ENCODE measurements at regions not wholly inside any gene's neighbourhood (a gene's known extent, or its start where the extent isn't known, plus 50 kb on each side); places are given as distances from the start of the nearest gene placed in this dataset.
A peak's percentile ranks its signal among the peaks of the same experiment; 100 is the strongest.
"Not testable (repeated sequence)": the region's sequence is repeated elsewhere in the genome, so short reads cannot be mapped to it uniquely, and the experiment has no call there.

DNA sequence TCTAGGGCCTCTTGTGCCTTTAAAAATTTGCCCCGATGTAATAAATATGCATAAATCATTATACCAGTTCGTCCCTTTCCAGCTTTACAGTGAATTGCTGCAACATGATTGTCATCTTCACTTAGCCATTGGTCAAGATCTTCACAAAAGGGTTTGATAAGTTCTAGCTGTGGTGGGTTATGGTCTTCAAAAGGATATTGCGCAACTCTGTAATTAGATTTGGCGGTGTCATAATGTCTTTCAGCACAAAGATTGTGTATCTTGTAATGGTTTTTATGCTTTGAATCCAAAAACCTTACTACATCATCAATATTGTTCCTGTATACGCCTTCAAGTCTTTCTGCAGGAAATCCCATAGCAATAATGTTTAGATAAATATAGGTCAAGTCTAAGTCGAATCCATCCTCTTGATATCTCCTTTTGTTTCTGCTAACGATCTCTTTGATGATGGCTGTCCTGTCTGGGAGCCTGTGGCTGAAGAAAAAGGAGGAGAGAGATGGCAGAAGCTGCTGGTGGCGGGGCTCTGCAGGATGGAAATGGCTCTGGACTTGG, 119.1 kb upstream of the PRSS3 start:
- not testable (repeated sequence) for H3K9me3 ChIP-seq (ENCODE audit: control extremely low read depth in 1 of 5, control insufficient read depth in 4 of 5, insufficient read depth in 2 of 5, low read depth in 1 of 5, low read length in 4 of 5); H3K27me3 ChIP-seq (replicated peaks in 2 of 5; ENCODE audit: control insufficient read depth in 4 of 5, insufficient read depth in 5 of 5, low read length in 4 of 5); H3K36me3 ChIP-seq (ENCODE audit: control insufficient read depth in 4 of 4, insufficient read depth in 4 of 4, low read length in 3 of 4)
- ChIA-PET POLR2A (interaction anchor here (0.6 kb wide), 1 partner anchor 228 kb away, joined by 3 read pairs; no protein-coding TSS in a partner anchor), CTCF (interaction anchor here (1.3 to 2.2 kb wide), 3 partner anchors 20 to 47 kb away, joined by 3 to 8 read pairs (median 3); no protein-coding TSS in a partner anchor)
- Histone ChIP-seq H3K4me1 (ENCODE audit: control extremely low read depth in 1 of 4, control insufficient read depth in 4 of 4, insufficient read depth in 4 of 4, low read length in 3 of 4) (peaks cover 0 to 14% (median 7%) of the 10 kb centered on the region in 4 experiments), H3K4me3 (ENCODE audit: control insufficient read depth in 1 of 7, extremely low read depth in 1 of 7, insufficient read depth in 4 of 7, low read depth in 2 of 7, low read length in 6 of 7) (peak overlapping the region; percentile 65 to 83 (median 69)), H3K27ac (ENCODE audit: insufficient read depth in 1 of 2, low read depth in 1 of 2, low read length in 2 of 2, poor library complexity in 1 of 2, severe bottlenecking in 2 of 2) (peak overlapping the region; percentile 25 to 43)
- DNase-seq: peak in 2 of 3 donors; percentile 33 to 58
- WGBS (ENCODE audit: insufficient coverage): 0% methylated on average over 3 of the region's 8 CpGs

DNA sequence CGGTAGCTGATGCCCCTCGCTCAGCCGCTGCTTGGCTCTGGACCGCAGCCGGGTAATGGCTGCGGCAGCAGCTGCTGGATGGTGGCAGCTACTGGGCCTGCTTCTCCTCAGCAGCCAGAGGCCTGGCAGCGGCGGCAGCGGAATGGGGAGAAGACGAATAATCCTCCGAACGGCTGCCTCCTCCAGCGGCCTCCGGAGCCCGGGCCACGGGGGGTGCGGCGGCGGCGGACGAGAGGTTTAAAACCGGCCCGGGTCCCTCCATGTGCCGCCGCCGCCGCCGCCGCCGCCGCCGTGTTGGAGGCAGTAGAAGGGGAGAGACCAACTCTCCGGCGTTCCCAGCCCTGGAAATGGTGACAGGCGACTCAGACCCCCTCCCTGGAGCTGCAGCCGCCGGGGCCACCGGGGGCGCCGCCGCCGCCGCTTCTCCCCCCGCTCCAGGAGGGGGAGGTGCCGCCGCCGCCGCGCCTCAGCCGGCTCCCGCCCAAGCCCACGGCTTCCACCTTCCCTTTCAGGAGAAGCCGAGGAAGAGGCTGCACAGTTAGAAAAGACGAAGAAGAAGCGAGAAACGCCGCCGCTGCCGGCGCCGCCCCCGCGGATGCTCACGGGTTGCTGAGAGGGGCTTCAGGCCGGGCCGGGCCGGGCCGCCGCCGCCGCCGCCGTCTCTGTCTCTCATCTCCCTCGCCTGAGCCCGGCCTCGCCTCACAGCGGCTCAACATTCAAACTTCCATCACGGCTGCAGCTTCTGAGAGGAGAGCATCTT, 118.4 kb upstream of the PRSS3 start:
- WGBS (ENCODE audit: insufficient coverage): under 1% methylated on average over 30 of the region's 78 CpGs
- peak overlapping the region; percentile 65 to 83 (median 72) for H3K4me3 ChIP-seq (ENCODE audit: control insufficient read depth in 1 of 7, extremely low read depth in 1 of 7, insufficient read depth in 4 of 7, low read depth in 2 of 7, low read length in 6 of 7)
- peaks cover 0 to 1% (median 0%) of the 10 kb centered on the region in 5 experiments for H3K9me3 ChIP-seq (ENCODE audit: control extremely low read depth in 1 of 5, control insufficient read depth in 4 of 5, insufficient read depth in 2 of 5, low read depth in 1 of 5, low read length in 4 of 5)
- ChIA-PET POLR2A (interaction anchor here (0.6 kb wide), 2 partner anchors 229 to 646 kb away, joined by 3 read pairs; no protein-coding TSS in a partner anchor), CTCF (interaction anchor here (1.0 to 2.2 kb wide), 5 partner anchors 12 to 53 kb away, joined by 3 to 11 read pairs (median 3); no protein-coding TSS in a partner anchor)
- DNase-seq: peak; percentile 42 to 79 (median 57)
- no peaks in the 10 kb centered on the region for H3K36me3 ChIP-seq (ENCODE audit: control insufficient read depth in 4 of 4, insufficient read depth in 4 of 4, low read length in 3 of 4)
- H3K4me1 ChIP-seq (ENCODE audit: control extremely low read depth in 1 of 4, control insufficient read depth in 4 of 4, insufficient read depth in 4 of 4, low read length in 3 of 4): peaks cover 0 to 14% (median 7%) of the 10 kb centered on the region in 4 experiments
- peak overlapping the region; percentile 25 to 70 for H3K27ac ChIP-seq (ENCODE audit: insufficient read depth in 1 of 2, low read depth in 1 of 2, low read length in 2 of 2, poor library complexity in 1 of 2, severe bottlenecking in 2 of 2)
- no peaks in the 10 kb centered on the region for H3K27me3 ChIP-seq (replicated peaks in 2 of 5; ENCODE audit: control insufficient read depth in 4 of 5, insufficient read depth in 5 of 5, low read length in 4 of 5)

DNA sequence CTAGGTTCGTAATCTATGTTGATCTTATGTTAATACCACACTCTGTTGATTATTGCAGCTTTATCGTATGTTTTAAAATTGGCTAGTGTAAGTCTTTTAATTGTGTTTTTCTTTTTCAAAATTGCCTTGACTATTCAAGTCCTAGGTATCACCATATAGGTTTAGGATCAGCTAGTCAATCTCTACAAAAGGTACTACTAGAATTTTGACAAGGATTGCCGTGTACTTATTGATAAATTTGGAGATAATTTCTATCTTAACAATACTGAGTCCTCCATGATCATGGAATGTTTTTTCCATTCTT, 117.9 kb upstream of the PRSS3 start:
- POLR2A ChIA-PET: no interaction called here
- WGBS (ENCODE audit: insufficient coverage): no CpG with 5 or more reads among the region's 3 CpGs
- Histone ChIP-seq H3K4me3 (ENCODE audit: control insufficient read depth in 1 of 7, extremely low read depth in 1 of 7, insufficient read depth in 4 of 7, low read depth in 2 of 7, low read length in 6 of 7) (peak overlapping the region; percentile 57 to 83 (median 67)), H3K36me3 (ENCODE audit: control insufficient read depth in 4 of 4, insufficient read depth in 4 of 4, low read length in 3 of 4) (no peaks in the 10 kb centered on the region), H3K4me1 (ENCODE audit: control extremely low read depth in 1 of 4, control insufficient read depth in 4 of 4, insufficient read depth in 4 of 4, low read length in 3 of 4) (peaks cover 0 to 14% (median 7%) of the 10 kb centered on the region in 4 experiments), H3K27ac (ENCODE audit: insufficient read depth in 1 of 2, low read depth in 1 of 2, low read length in 2 of 2, poor library complexity in 1 of 2, severe bottlenecking in 2 of 2) (peak overlapping the region in 1 of 2 experiments; percentile 70), H3K27me3 (replicated peaks in 2 of 5; ENCODE audit: control insufficient read depth in 4 of 5, insufficient read depth in 5 of 5, low read length in 4 of 5) (no peaks in the 10 kb centered on the region), H3K9me3 (ENCODE audit: control extremely low read depth in 1 of 5, control insufficient read depth in 4 of 5, insufficient read depth in 2 of 5, low read depth in 1 of 5, low read length in 4 of 5) (peaks cover 0 to 1% (median 0%) of the 10 kb centered on the region in 5 experiments)
- CTCF ChIA-PET: interaction anchor here (1.0 to 2.2 kb wide), 5 partner anchors 11 to 54 kb away, joined by 3 to 11 read pairs (median 3); no protein-coding TSS in a partner anchor
- DNase-seq: no peak

DNA sequence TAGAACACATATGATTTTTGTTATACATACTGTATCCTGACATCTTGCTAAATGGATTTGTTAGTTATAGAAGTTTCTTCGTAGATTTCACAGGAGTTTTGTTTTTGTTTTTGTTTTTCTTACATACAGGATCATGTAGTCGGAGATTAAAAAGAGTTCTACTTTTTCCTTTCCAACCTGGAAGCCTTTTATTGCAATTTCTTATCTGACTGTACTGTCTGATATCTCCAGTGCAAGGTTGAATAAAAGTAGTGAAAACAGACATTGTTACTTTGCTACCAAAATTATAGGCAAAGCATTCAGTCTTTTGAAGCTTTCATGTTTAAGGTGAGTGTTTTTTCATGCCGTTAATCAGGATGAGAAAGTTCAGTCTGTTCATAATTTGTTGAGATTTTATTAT, 117.4 kb upstream of the PRSS3 start:
- Histone ChIP-seq H3K4me3 (ENCODE audit: control insufficient read depth in 1 of 7, extremely low read depth in 1 of 7, insufficient read depth in 4 of 7, low read depth in 2 of 7, low read length in 6 of 7) (peak overlapping the region in 4 of 7 experiments; percentile 32 to 83 (median 54)), H3K9me3 (ENCODE audit: control extremely low read depth in 1 of 5, control insufficient read depth in 4 of 5, insufficient read depth in 2 of 5, low read depth in 1 of 5, low read length in 4 of 5) (peaks cover 0 to 1% (median 0%) of the 10 kb centered on the region in 5 experiments), H3K4me1 (ENCODE audit: control extremely low read depth in 1 of 4, control insufficient read depth in 4 of 4, insufficient read depth in 4 of 4, low read length in 3 of 4) (peaks cover 0 to 14% (median 7%) of the 10 kb centered on the region in 4 experiments), H3K27ac (ENCODE audit: insufficient read depth in 1 of 2, low read depth in 1 of 2, low read length in 2 of 2, poor library complexity in 1 of 2, severe bottlenecking in 2 of 2) (no peak overlapping the region), H3K36me3 (ENCODE audit: control insufficient read depth in 4 of 4, insufficient read depth in 4 of 4, low read length in 3 of 4) (no peaks in the 10 kb centered on the region), H3K27me3 (replicated peaks in 2 of 5; ENCODE audit: control insufficient read depth in 4 of 5, insufficient read depth in 5 of 5, low read length in 4 of 5) (no peaks in the 10 kb centered on the region)
- no peak for DNase-seq
- WGBS (ENCODE audit: insufficient coverage): 100% methylated on average over 1 of the region's 3 CpGs
- CTCF ChIA-PET: interaction anchor here (1.0 to 2.2 kb wide), 3 partner anchors 11 to 54 kb away, joined by 3 to 11 read pairs (median 8); no protein-coding TSS in a partner anchor
- POLR2A ChIA-PET: no interaction called here

DNA sequence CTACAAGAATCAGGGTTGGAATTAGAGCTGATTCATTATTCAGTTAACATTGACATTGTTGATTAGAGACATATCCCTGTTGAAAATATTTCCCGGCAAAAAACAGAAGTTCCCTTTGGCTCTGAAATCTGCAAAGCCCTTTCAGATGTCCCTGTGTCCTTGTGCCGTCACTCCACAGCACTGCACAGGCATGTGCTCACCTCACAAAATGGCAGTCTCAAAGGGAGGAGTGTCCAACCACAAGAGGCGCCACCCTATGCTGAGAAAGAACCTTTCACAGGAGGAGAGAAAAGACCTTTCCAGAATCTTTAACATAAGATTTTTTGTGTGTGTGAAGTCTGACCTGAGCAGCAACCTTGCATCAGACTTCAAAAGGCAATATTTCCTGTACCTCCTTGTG, 112.8 kb upstream of the PRSS3 start:
- CTCF ChIA-PET: interaction anchor here (1.1 to 2.2 kb wide), 4 partner anchors 10 to 131 kb away, joined by 3 to 13 read pairs (median 4); no protein-coding TSS in a partner anchor
- WGBS (ENCODE audit: insufficient coverage): 93% methylated on average over 3 of the region's 3 CpGs
- POLR2A ChIA-PET: no interaction called here

DNA sequence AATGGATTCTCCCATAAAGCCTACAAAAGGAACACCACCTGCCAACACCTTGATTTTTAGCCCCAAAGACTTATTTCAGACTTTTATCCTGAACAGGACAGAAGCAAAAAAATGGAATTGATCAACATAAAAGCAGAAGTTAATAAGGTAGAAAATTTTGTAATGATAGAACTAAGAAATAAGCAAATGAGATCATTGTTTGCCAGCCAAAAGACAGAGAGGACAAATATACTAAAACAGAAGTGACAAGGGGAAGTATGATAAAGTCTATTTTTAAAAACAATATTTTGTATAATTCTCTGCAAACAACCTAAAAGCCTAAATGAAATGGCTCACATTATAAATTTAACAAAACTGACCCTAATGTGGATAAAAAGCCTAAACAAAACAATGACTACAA, 110.5 kb upstream of the PRSS3 start:
- DNase-seq: peak in 2 of 3 donors; percentile 23 to 38
- no peak overlapping the region for H3K4me3 ChIP-seq (ENCODE audit: control insufficient read depth in 1 of 7, extremely low read depth in 1 of 7, insufficient read depth in 4 of 7, low read depth in 2 of 7, low read length in 6 of 7)
- no peaks in the 10 kb centered on the region for H3K27me3 ChIP-seq (replicated peaks in 2 of 5; ENCODE audit: control insufficient read depth in 4 of 5, insufficient read depth in 5 of 5, low read length in 4 of 5)
- H3K36me3 ChIP-seq (ENCODE audit: control insufficient read depth in 4 of 4, insufficient read depth in 4 of 4, low read length in 3 of 4): no peaks in the 10 kb centered on the region
- H3K4me1 ChIP-seq (ENCODE audit: control extremely low read depth in 1 of 4, control insufficient read depth in 4 of 4, insufficient read depth in 4 of 4, low read length in 3 of 4): peaks cover 0 to 22% (median 15%) of the 10 kb centered on the region in 4 experiments
- H3K9me3 ChIP-seq (ENCODE audit: control extremely low read depth in 1 of 5, control insufficient read depth in 4 of 5, insufficient read depth in 2 of 5, low read depth in 1 of 5, low read length in 4 of 5): no peaks in the 10 kb centered on the region
- ChIA-PET POLR2A (no interaction called here), CTCF (no interaction called here)
- no peak overlapping the region for H3K27ac ChIP-seq (ENCODE audit: insufficient read depth in 1 of 2, low read depth in 1 of 2, low read length in 2 of 2, poor library complexity in 1 of 2, severe bottlenecking in 2 of 2)

More for the DNA sequence above, 112.8 kb upstream of the PRSS3 start:
- DNase-seq: no peak
- Histone ChIP-seq H3K4me1 (ENCODE audit: control extremely low read depth in 1 of 4, control insufficient read depth in 4 of 4, insufficient read depth in 4 of 4, low read length in 3 of 4) (peaks cover 0 to 14% (median 10%) of the 10 kb centered on the region in 4 experiments), H3K4me3 (ENCODE audit: control insufficient read depth in 1 of 7, extremely low read depth in 1 of 7, insufficient read depth in 4 of 7, low read depth in 2 of 7, low read length in 6 of 7) (no peak overlapping the region), H3K27me3 (replicated peaks in 2 of 5; ENCODE audit: control insufficient read depth in 4 of 5, insufficient read depth in 5 of 5, low read length in 4 of 5) (no peaks in the 10 kb centered on the region), H3K27ac (ENCODE audit: insufficient read depth in 1 of 2, low read depth in 1 of 2, low read length in 2 of 2, poor library complexity in 1 of 2, severe bottlenecking in 2 of 2) (no peak overlapping the region), H3K36me3 (ENCODE audit: control insufficient read depth in 4 of 4, insufficient read depth in 4 of 4, low read length in 3 of 4) (no peaks in the 10 kb centered on the region), H3K9me3 (ENCODE audit: control extremely low read depth in 1 of 5, control insufficient read depth in 4 of 5, insufficient read depth in 2 of 5, low read depth in 1 of 5, low read length in 4 of 5) (no peaks in the 10 kb centered on the region)

DNA sequence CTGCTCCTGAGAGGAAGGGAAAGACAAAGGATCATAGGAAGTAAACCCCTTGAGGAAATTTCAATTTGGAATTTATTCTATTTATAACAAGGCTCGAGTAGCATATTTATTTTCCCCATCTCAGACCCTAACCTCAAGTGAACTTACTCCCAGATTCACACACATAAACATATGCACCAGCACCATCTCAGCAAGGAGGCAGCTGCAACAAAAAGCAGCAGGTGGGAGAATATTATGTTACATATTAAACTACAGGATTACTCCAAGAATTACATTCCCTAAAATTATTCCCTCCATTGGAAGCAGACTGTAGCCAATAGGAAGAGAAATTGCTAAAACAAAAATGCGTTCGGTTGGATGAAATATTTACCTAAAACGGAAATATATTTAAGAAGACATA, 108.4 kb upstream of the PRSS3 start:
- Histone ChIP-seq H3K27me3 (replicated peaks in 2 of 5; ENCODE audit: control insufficient read depth in 4 of 5, insufficient read depth in 5 of 5, low read length in 4 of 5) (no peaks in the 10 kb centered on the region), H3K4me1 (ENCODE audit: control extremely low read depth in 1 of 4, control insufficient read depth in 4 of 4, insufficient read depth in 4 of 4, low read length in 3 of 4) (peaks cover 0 to 22% (median 14%) of the 10 kb centered on the region in 4 experiments), H3K36me3 (ENCODE audit: control insufficient read depth in 4 of 4, insufficient read depth in 4 of 4, low read length in 3 of 4) (no peaks in the 10 kb centered on the region), H3K9me3 (ENCODE audit: control extremely low read depth in 1 of 5, control insufficient read depth in 4 of 5, insufficient read depth in 2 of 5, low read depth in 1 of 5, low read length in 4 of 5) (no peaks in the 10 kb centered on the region), H3K4me3 (ENCODE audit: control insufficient read depth in 1 of 7, extremely low read depth in 1 of 7, insufficient read depth in 4 of 7, low read depth in 2 of 7, low read length in 6 of 7) (no peak overlapping the region), H3K27ac (ENCODE audit: insufficient read depth in 1 of 2, low read depth in 1 of 2, low read length in 2 of 2, poor library complexity in 1 of 2, severe bottlenecking in 2 of 2) (no peak overlapping the region)
- ChIA-PET POLR2A (no interaction called here), CTCF (interaction anchor here (1.2 kb wide), 1 partner anchor 35 kb away, joined by 3 read pairs; no protein-coding TSS in a partner anchor)
- no CpG with 5 or more reads among the region's 4 CpGs for WGBS (ENCODE audit: insufficient coverage)
- DNase-seq: no peak
